Activated naive CD4-positive, alpha-beta T cell treated with anti-CD3 and anti-CD28 coated beads, Interleukin-2, amount 10 ng/mL, durations not matched to agents 7 days and 5 days (primary cell): ENCODE measurements at regions not wholly inside any gene's neighbourhood (a gene's known extent, or its start where the extent isn't known, plus 50 kb on each side); places are given as distances from the start of the nearest gene placed in this dataset.
"Not testable (repeated sequence)": the region's sequence is repeated elsewhere in the genome, so short reads cannot be mapped to it uniquely, and the experiment has no call there.

Source experiments
- CTCF ChIA-PET: fragments of 350-600 bp; sonication (Branson Sonifier 250); formaldehyde crosslinking; loops from one replicate; lab custom pipeline; 2021; ENCODE audit warnings: antibody characterized with exemption; lab: Charles Lee
- DNase-seq: peaks from one replicate; pipeline ENCODE4 v3.0.0-alpha.2; 2020
- H3K27ac Mint-ChIP-seq: one replicate; pipeline ENCODE4 v1.8.0; 2021; ENCODE audit warnings: mild to moderate bottlenecking, moderate library complexity, mixed read lengths
- H3K27me3 Mint-ChIP-seq: one replicate; pipeline ENCODE4 v1.8.0; 2021; ENCODE audit warnings: mild to moderate bottlenecking, mixed read lengths
- H3K36me3 Mint-ChIP-seq: one replicate; pipeline ENCODE4 v1.8.0; 2021; ENCODE audit warnings: mixed read lengths
- H3K4me1 Mint-ChIP-seq: one replicate; pipeline ENCODE4 v1.8.0; 2021; ENCODE audit warnings: mixed read lengths
- H3K4me3 Mint-ChIP-seq: one replicate; pipeline ENCODE4 v1.8.0; 2021; ENCODE audit warnings: mild to moderate bottlenecking, moderate library complexity, mixed read lengths
- H3K9me3 Mint-ChIP-seq: one replicate; pipeline ENCODE4 v1.8.0; 2021; ENCODE audit warnings: mixed read lengths

GRCh38 chr1:188594542-188595235 lies 1765.9 kb downstream of the PLA2G4A start:
- Mint-ChIP-seq H3K27ac (no peak overlapping the region), H3K27me3 (no peaks in the 10 kb centered on the region), H3K4me3 (no peak overlapping the region), H3K9me3 (peaks cover 3% of the 10 kb centered on the region), H3K36me3 (no peaks in the 10 kb centered on the region), H3K4me1 (no peaks in the 10 kb centered on the region)
- no peak for DNase-seq
- CTCF ChIA-PET, result no interaction called here

- H3K9me3 Mint-ChIP-seq, result no peaks in the 10 kb centered on the region
- no peaks in the 10 kb centered on the region for H3K4me1 Mint-ChIP-seq
- H3K4me3 Mint-ChIP-seq, result no peak overlapping the region
These were observed 1770.6 kb downstream of the PLA2G4A start for GRCh38 chr1:188599313-188599712.

GRCh38 chr1:188611432-188611831 lies 1782.7 kb downstream of the PLA2G4A start:
- no peak overlapping the region for H3K27ac Mint-ChIP-seq
- no peaks in the 10 kb centered on the region for H3K36me3 Mint-ChIP-seq
- H3K4me3 Mint-ChIP-seq, result no peak overlapping the region
- H3K27me3 Mint-ChIP-seq, result no peaks in the 10 kb centered on the region
- peaks cover 16% of the 10 kb centered on the region for H3K9me3 Mint-ChIP-seq
- DNase-seq, result no peak
- H3K4me1 Mint-ChIP-seq, result no peaks in the 10 kb centered on the region
- CTCF ChIA-PET, result no interaction called here

More at GRCh38 chr1:188599313-188599712, 1770.6 kb downstream of the PLA2G4A start:
- CTCF ChIA-PET, result no interaction called here
- DNase-seq, result no peak
- H3K36me3 Mint-ChIP-seq, result no peaks in the 10 kb centered on the region
- H3K27ac Mint-ChIP-seq, result no peak overlapping the region
- no peaks in the 10 kb centered on the region for H3K27me3 Mint-ChIP-seq

- Mint-ChIP-seq H3K27ac (no peak overlapping the region), H3K9me3 (peaks cover 12% of the 10 kb centered on the region), H3K36me3 (no peaks in the 10 kb centered on the region), H3K27me3 (no peaks in the 10 kb centered on the region), H3K4me1 (no peaks in the 10 kb centered on the region), H3K4me3 (no peak overlapping the region)
- CTCF ChIA-PET, result no interaction called here
- no peak for DNase-seq
These were observed 1786.6 kb downstream of the PLA2G4A start for GRCh38 chr1:188615321-188615720.

- Mint-ChIP-seq H3K4me1 (no peaks in the 10 kb centered on the region), H3K36me3 (no peaks in the 10 kb centered on the region), H3K4me3 (no peak overlapping the region), H3K9me3 (peaks cover 5% of the 10 kb centered on the region), H3K27ac (no peak overlapping the region), H3K27me3 (no peaks in the 10 kb centered on the region)
- DNase-seq, result no peak
- CTCF ChIA-PET, result no interaction called here
These were observed 1791.5 kb downstream of the PLA2G4A start for GRCh38 chr1:188620236-188620635.

GRCh38 chr1:188641566-188642211 lies 1812.9 kb downstream of the PLA2G4A start:
- CTCF ChIA-PET, result no interaction called here
- Mint-ChIP-seq H3K4me1 (no peaks in the 10 kb centered on the region), H3K4me3 (no peak overlapping the region), H3K27ac (no peak overlapping the region), H3K27me3 (no peaks in the 10 kb centered on the region), H3K36me3 (no peaks in the 10 kb centered on the region), H3K9me3 (no peaks in the 10 kb centered on the region)
- no peak for DNase-seq

GRCh38 chr1:188642704-188643103 lies 1814.0 kb downstream of the PLA2G4A start:
- no peaks in the 10 kb centered on the region for H3K4me1 Mint-ChIP-seq
- CTCF ChIA-PET, result no interaction called here
- no peak overlapping the region for H3K27ac Mint-ChIP-seq
- no peaks in the 10 kb centered on the region for H3K27me3 Mint-ChIP-seq
- no peaks in the 10 kb centered on the region for H3K9me3 Mint-ChIP-seq
- H3K4me3 Mint-ChIP-seq, result no peak overlapping the region
- no peak for DNase-seq
- no peaks in the 10 kb centered on the region for H3K36me3 Mint-ChIP-seq

GRCh38 chr1:188652678-188653077 lies 1823.9 kb downstream of the PLA2G4A start:
- no peak for DNase-seq
- H3K4me1 Mint-ChIP-seq, result no peaks in the 10 kb centered on the region

GRCh38 chr1:188655966-188656365 lies 1821.7 kb downstream of the BRINP3 start:
- H3K4me3 Mint-ChIP-seq, H3K36me3 Mint-ChIP-seq, CTCF ChIA-PET: not testable (repeated sequence)

More at GRCh38 chr1:188652678-188653077, 1823.9 kb downstream of the PLA2G4A start:
- no peaks in the 10 kb centered on the region for H3K9me3 Mint-ChIP-seq
- CTCF ChIA-PET, result no interaction called here
- no peak overlapping the region for H3K27ac Mint-ChIP-seq
- no peaks in the 10 kb centered on the region for H3K27me3 Mint-ChIP-seq
- no peak overlapping the region for H3K4me3 Mint-ChIP-seq
- H3K36me3 Mint-ChIP-seq, result no peaks in the 10 kb centered on the region

GRCh38 chr1:188660572-188660971 lies 1817.1 kb downstream of the BRINP3 start:
- no peaks in the 10 kb centered on the region for H3K27me3 Mint-ChIP-seq
- no peak for DNase-seq
- CTCF ChIA-PET, result no interaction called here

More at GRCh38 chr1:188655966-188656365, 1821.7 kb downstream of the BRINP3 start:
- not testable (repeated sequence) for H3K27me3 Mint-ChIP-seq, H3K4me1 Mint-ChIP-seq, DNase-seq, H3K9me3 Mint-ChIP-seq, H3K27ac Mint-ChIP-seq

GRCh38 chr1:188665477-188665876 lies 1812.2 kb downstream of the BRINP3 start:
- DNase-seq, result no peak
- CTCF ChIA-PET, result no interaction called here
- H3K27ac Mint-ChIP-seq, result no peak overlapping the region
- H3K4me1 Mint-ChIP-seq, result no peaks in the 10 kb centered on the region
- H3K27me3 Mint-ChIP-seq, result no peaks in the 10 kb centered on the region
- peaks cover 12% of the 10 kb centered on the region for H3K9me3 Mint-ChIP-seq
- H3K36me3 Mint-ChIP-seq, result no peaks in the 10 kb centered on the region
- no peak overlapping the region for H3K4me3 Mint-ChIP-seq

More at GRCh38 chr1:188660572-188660971, 1817.1 kb downstream of the BRINP3 start:
- Mint-ChIP-seq H3K9me3 (no peaks in the 10 kb centered on the region), H3K4me1 (no peaks in the 10 kb centered on the region), H3K4me3 (no peak overlapping the region), H3K27ac (no peak overlapping the region), H3K36me3 (no peaks in the 10 kb centered on the region)

- H3K9me3 Mint-ChIP-seq, result peaks cover 14% of the 10 kb centered on the region
- no peaks in the 10 kb centered on the region for H3K4me1 Mint-ChIP-seq
These were observed 1809.6 kb downstream of the BRINP3 start for GRCh38 chr1:188668083-188668482.

GRCh38 chr1:188669728-188670382 lies 1807.8 kb downstream of the BRINP3 start:
- Mint-ChIP-seq H3K27ac (no peak overlapping the region), H3K9me3 (peaks cover 16% of the 10 kb centered on the region), H3K27me3 (no peaks in the 10 kb centered on the region), H3K4me3 (no peak overlapping the region), H3K4me1 (no peaks in the 10 kb centered on the region), H3K36me3 (no peaks in the 10 kb centered on the region)
- CTCF ChIA-PET, result no interaction called here
- DNase-seq, result no peak

More at GRCh38 chr1:188668083-188668482, 1809.6 kb downstream of the BRINP3 start:
- H3K4me3 Mint-ChIP-seq, result no peak overlapping the region
- no peak overlapping the region for H3K27ac Mint-ChIP-seq
- no peak for DNase-seq
- no peaks in the 10 kb centered on the region for H3K27me3 Mint-ChIP-seq
- CTCF ChIA-PET, result no interaction called here
- no peaks in the 10 kb centered on the region for H3K36me3 Mint-ChIP-seq

GRCh38 chr1:188670837-188671236 lies 1806.8 kb downstream of the BRINP3 start:
- Mint-ChIP-seq H3K27me3 (no peaks in the 10 kb centered on the region), H3K27ac (no peak overlapping the region), H3K36me3 (no peaks in the 10 kb centered on the region), H3K9me3 (peaks cover 19% of the 10 kb centered on the region), H3K4me1 (no peaks in the 10 kb centered on the region), H3K4me3 (no peak overlapping the region)
- DNase-seq, result no peak
- CTCF ChIA-PET, result no interaction called here

- Mint-ChIP-seq H3K9me3 (peaks cover 19% of the 10 kb centered on the region), H3K27ac (no peak overlapping the region), H3K36me3 (no peaks in the 10 kb centered on the region), H3K4me3 (no peak overlapping the region), H3K27me3 (no peaks in the 10 kb centered on the region), H3K4me1 (no peaks in the 10 kb centered on the region)
- DNase-seq, result no peak
- CTCF ChIA-PET, result no interaction called here
These were observed 1805.5 kb downstream of the BRINP3 start for GRCh38 chr1:188672153-188672552.
